Right forelimb (tissue), 1 donor: ENCODE measurements at regions not wholly inside any gene's neighbourhood (a gene's known extent, or its start where the extent isn't known, plus 50 kb on each side); places are given as distances from the start of the nearest gene placed in this dataset.
"Not testable (repeated sequence)": the region's sequence is repeated elsewhere in the genome, so short reads cannot be mapped to it uniquely, and the experiment has no call there.

Source experiments
- DNase-seq: peaks from one replicate; pipeline ENCODE4 v3.0.0-alpha.2; 2018

GRCh38 chr14:87813686-87814085, 179.3 kb downstream of the GALC start:
- no peak for DNase-seq

DNA sequence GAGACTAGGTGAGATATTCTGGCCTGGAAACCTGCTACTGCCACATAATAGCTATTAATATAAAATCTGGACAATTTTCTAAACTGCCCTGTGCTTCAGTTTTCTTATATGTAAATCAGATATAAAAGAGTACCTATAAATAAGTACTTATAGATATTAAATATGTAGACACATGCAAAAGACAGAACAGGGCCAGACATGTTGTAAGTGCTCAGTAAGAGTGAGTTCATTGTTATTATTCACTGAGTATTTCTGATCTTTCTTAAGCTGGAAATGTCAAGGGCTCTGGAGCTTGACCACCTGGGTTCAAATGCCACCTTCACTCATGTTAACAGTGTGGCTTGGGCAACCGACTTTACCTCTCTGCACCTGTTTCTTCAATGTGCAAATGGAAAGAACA, 179.8 kb downstream of the GALC start:
- no peak for DNase-seq

DNA sequence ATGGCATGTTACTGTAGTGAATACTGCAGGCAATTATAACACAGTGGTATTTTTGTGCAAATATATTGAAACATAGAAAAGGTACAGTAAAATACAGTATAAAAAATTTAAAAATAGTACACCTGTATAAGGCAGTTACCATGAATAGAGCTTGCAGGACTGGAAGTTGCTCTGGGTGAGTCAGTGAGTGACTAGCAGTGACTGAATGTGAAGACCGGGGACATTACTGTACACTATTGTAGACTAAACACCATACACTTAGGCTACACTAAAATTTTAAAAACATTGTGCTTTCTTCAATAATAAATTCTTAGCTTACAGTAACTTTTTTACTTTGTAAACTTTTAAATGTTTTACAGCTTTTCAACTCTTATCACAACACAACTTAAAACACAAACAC, 181.7 kb downstream of the GALC start:
- DNase-seq = no peak

GRCh38 chr14:87810711-87811110, 182.3 kb downstream of the GALC start:
- no peak for DNase-seq

DNA sequence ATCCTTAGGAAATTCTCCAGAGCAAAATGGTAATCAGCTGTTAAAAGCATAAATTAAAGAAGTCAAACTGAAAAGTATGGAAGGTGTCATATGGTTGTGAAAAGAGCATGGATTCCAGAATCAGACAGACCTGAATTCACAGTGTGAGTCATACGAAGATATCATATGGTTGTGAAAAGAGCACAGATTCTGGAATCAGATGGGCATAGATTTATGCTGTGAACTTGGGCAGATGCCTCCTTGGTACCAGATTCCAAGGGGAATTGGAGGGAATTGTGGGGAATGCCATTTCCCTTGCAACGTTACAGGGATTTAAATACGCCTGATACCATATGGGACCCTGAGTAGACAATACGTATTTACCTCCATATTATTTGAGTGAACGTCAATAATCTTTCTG, 183.7 kb downstream of the GALC start:
- no peak for DNase-seq

GRCh38 chr14:87805315-87805723, 187.7 kb downstream of the GALC start:
- DNase-seq = no peak

GRCh38 chr14:87800216-87800615, 192.8 kb downstream of the GALC start:
- no peak for DNase-seq

- DNase-seq = no peak
Measured at GRCh38 chr14:87799400-87799799, 193.6 kb downstream of the GALC start.

- no peak for DNase-seq
Measured at GRCh38 chr14:87797001-87797400, 196.0 kb downstream of the GALC start.

GRCh38 chr14:87794561-87794960, 198.4 kb downstream of the GALC start:
- DNase-seq = no peak

GRCh38 chr14:87785897-87786296, 207.1 kb downstream of the GALC start:
- no peak for DNase-seq

DNA sequence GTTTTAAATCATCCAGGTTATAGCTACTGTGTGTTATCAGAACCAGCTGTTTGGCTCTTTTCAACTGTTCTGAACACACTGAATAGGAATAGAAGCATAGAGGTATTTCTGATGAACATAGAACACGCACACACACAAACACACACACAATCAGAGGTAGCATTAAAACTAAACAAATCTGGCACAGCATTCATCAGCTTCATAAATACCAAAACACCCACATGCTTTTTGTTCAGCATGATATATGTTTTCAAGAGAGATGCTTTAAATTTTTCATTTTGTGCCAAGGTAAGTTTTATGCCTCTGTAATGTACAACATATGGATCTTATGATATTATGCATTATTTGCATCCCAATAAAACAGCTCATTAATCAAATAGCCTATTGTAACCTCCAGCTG, 208.6 kb downstream of the GALC start:
- DNase-seq = no peak

DNA sequence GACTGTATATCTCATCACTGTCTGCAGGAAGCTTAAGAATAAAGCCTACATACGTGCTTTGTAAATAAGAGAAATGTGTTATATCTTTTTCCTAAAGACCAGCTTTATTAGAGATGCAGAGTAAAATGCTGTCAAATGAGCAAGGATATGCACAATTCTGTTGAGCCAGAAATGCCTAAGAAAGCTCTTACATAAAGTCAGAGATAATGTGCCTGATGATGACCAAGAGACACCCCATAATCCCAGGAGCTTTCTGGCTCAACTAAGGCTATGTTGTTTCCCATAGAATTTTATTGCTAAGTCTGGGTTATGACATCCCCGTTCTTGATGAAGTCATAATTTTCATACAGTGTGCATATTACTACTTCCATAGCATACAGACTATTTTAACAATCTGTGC, 209.9 kb downstream of the GALC start:
- no peak for DNase-seq

- no peak for DNase-seq
Measured at GRCh38 chr14:87772854-87773253, 220.1 kb downstream of the GALC start.

- no peak for DNase-seq
Measured at GRCh38 chr14:87767567-87767901, 225.4 kb downstream of the GALC start.

DNA sequence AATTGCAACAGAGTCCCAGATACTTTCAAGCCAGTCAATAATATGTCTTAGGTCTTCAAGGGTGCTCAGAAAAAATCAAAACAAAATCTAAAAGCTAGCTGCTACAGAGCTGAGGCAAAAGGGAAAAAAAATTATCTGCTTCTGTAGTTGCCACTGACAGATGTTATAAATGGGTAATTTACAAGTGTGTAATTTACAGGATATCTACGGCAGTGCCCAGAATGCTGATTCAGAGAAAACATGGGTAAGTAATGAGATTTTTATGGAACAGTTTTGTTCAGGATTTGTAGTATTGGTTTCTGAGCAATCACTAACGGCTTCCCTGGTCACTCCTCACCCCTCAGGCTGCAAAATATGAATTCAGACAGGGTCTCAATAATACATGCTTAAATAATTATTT, 234.1 kb downstream of the GALC start:
- DNase-seq = no peak

DNA sequence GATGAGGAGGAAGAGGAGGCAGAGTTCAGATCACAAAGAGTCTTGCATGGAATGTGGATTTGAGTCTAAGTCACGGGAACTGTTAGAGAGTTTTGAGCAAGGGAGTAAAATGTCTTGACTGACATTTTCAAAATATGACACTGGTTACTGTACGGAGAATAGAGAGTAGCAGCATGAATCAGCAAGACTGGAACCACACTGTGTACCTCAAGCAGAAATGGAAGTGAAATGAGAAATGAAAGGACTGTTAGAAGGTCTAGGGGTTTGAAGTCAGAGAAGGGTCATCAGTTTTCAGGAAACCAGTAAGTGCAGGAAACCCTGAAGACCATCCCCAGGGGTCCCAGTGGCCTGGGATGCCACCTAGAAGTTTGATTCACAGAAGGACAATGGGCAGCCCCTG, 236.3 kb downstream of the GALC start:
- DNase-seq = no peak

- no peak for DNase-seq
Measured at GRCh38 chr14:87754520-87755223, 238.3 kb downstream of the GALC start.

- no peak for DNase-seq
Measured at GRCh38 chr14:87748558-87748957, 244.4 kb downstream of the GALC start.

DNA sequence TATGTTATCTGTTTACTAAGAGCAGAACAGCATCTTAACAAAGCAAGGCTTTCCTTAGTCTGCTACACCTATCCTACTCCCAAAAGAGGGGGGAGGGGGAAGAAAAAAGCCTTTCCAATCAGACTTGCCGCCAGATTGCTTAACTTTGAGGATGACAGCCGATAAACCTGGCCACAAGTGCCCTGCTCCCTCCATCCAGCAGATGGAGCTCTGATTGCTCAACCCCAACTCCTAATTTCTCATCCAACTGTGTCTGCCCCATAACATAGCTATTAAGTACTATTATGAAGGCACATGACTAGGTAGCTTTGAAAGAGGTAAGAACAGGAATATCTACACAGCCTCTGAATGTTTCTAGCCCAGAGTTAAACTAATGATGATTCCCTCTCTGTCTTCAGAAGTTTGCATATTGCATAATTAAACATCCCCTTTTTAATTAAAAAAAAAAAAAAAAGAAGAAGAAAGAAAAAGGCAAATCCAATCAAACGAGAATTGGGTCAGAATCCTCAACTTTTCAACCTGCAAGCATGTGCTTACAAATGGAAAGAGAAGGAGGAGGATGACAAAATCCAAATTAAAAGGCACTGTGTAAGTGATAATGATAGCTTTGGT, 247.4 kb downstream of the GALC start:
- DNase-seq = no peak

- DNase-seq = not testable (repeated sequence)
Measured at GRCh38 chr14:87734577-87735360, 258.2 kb downstream of the GALC start.

DNA sequence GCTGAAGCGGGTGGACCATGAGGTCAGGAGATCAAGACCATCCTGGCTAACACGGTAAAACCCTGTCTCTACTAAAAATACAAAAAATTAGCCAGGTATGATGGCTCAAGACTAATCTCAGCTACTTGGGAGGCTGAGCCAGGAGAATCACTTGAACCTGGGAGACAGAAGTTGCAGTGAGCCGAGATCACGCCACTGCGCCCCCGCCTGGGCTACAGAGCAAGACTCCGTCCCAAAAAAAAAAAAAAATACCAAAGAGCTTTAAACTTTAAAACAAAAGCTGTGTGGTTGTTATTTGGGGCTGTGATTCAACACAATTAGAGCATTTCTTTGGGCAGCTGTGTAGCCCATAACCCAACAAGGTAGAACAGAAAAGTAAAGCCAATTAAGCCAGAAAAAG, 259.9 kb downstream of the GALC start:
- DNase-seq = not testable (repeated sequence)

DNA sequence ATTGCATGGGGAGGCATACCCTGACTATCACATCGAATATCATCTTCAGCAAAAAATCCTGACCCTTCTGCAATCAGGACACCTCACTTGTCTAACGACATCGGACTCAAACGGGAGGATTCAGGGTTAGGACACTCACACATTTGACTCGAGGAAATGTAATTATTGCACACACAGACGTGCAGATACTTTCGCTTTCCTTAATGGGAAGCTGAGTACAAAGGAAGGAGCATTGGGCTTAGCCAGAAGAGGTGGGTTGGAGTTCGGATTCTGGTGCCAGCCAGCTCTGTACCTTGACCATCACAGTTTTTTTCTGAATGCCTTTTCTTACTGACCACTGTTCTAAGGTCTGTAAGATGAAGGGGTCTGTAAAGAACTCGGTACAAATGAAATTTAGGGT, 260.4 kb downstream of the GALC start:
- no peak for DNase-seq

DNA sequence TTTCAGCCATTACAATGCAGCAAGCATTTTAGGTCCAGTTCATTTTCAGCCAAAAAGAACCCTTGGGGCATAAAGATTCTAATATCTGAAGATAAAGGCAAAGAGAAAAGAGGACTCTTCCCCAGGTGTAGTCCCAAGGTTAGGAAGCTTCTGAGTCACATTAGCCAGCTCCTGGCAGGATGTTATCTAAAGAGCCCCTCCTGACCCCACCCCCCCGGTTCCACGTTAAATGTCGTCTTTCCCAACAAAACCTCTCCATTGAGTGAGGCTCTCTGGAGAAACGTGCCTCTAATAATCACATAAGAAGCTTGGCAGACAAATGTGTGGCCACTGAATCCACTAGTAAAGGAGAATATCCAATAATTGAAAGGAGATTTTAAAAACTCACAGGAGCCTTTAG, 267.7 kb downstream of the GALC start:
- DNase-seq = no peak
